GM21717 (cell line): ENCODE measurements at regions not wholly inside any gene's neighbourhood (a gene's known extent, or its start where the extent isn't known, plus 50 kb on each side); places are given as distances from the start of the nearest gene placed in this dataset.

ENCODE experiments used
- ATAC-seq: cut with Tn5 transposase; IDR thresholded peaks from one replicate; pipeline ENCODE4 v1.9.1; 2021; ENCODE audit warnings: mild to moderate bottlenecking, moderate library complexity; ENCODE audit not compliant: unreplicated experiment

- ATAC-seq = no peak
Measured at GRCh38 chr2:121120411-121120810, 164.6 kb downstream of the TFCP2L1 start.

- no peak for ATAC-seq
Measured at GRCh38 chr2:121120991-121121390, 164.0 kb downstream of the TFCP2L1 start.

GRCh38 chr2:121121661-121122060 is 163.3 kb downstream of the TFCP2L1 start:
- ATAC-seq = no peak

- ATAC-seq = no peak
Measured at GRCh38 chr2:121123268-121123667, 161.7 kb downstream of the TFCP2L1 start.

- ATAC-seq = no peak
Measured at GRCh38 chr2:121124330-121124729, 160.7 kb downstream of the TFCP2L1 start.

GRCh38 chr2:121125350-121125749 is 159.7 kb downstream of the TFCP2L1 start:
- no peak for ATAC-seq

GRCh38 chr2:121128741-121129659 is 156.0 kb downstream of the TFCP2L1 start:
- ATAC-seq = no peak

GRCh38 chr2:121129692-121130091 is 155.3 kb downstream of the TFCP2L1 start:
- no peak for ATAC-seq

- ATAC-seq = no peak
Measured at GRCh38 chr2:121130301-121130850, 154.6 kb downstream of the TFCP2L1 start.

GRCh38 chr2:121131375-121131774 is 153.6 kb downstream of the TFCP2L1 start:
- ATAC-seq = no peak

GRCh38 chr2:121132054-121132761 is 152.8 kb downstream of the TFCP2L1 start:
- ATAC-seq = no peak

GRCh38 chr2:121132762-121133107 is 152.3 kb downstream of the TFCP2L1 start:
- ATAC-seq = no peak

GRCh38 chr2:121133551-121134319 is 151.3 kb downstream of the TFCP2L1 start:
- no peak for ATAC-seq

- ATAC-seq = no peak
Measured at GRCh38 chr2:121134728-121135127, 150.3 kb downstream of the TFCP2L1 start.

- no peak for ATAC-seq
Measured at GRCh38 chr2:121135168-121135853, 149.7 kb downstream of the TFCP2L1 start.

GRCh38 chr2:121136323-121136722 is 148.7 kb downstream of the TFCP2L1 start:
- no peak for ATAC-seq

- ATAC-seq = no peak
Measured at GRCh38 chr2:121137571-121137970, 147.4 kb downstream of the TFCP2L1 start.

GRCh38 chr2:121140734-121141133 is 144.3 kb downstream of the TFCP2L1 start:
- no peak for ATAC-seq

GRCh38 chr2:121142452-121142851 is 142.6 kb downstream of the TFCP2L1 start:
- no peak for ATAC-seq

GRCh38 chr2:121144111-121144510 is 140.9 kb downstream of the TFCP2L1 start:
- no peak for ATAC-seq

GRCh38 chr2:121146630-121147029 is 138.4 kb downstream of the TFCP2L1 start:
- no peak for ATAC-seq
